ENCODE measurements at regions not wholly inside any gene's neighbourhood (a gene's known extent, or its start where the extent isn't known, plus 50 kb on each side); places are given as distances from the start of the nearest gene placed in this dataset.

GRCh38 chr14:71698027-71698426, 234.2 kb upstream of the RGS6 start:
- no peaks in the 10 kb centered on the region for H3K36me3 Mint-ChIP-seq
- peak in 1 of 2 donors; percentile 16 for DNase-seq
- Histone ChIP-seq H3K9me3 (ENCODE audit: control insufficient read depth, insufficient read depth, low read length) (no peaks in the 10 kb centered on the region), H3K4me1 (ENCODE audit: control insufficient read depth, insufficient read depth, low read length) (no peaks in the 10 kb centered on the region), H3K36me3 (ENCODE audit: control insufficient read depth, insufficient read depth, low read length) (peaks cover 11% of the 10 kb centered on the region), H3K27ac (ENCODE audit: low read length) (peak overlapping the region; percentile 14), H3K27me3 (ENCODE audit: control insufficient read depth, insufficient read depth, low read length) (no peaks in the 10 kb centered on the region), H3K4me3 (ENCODE audit: low read length) (no peak overlapping the region)
- ATAC-seq = peak; percentile 91 to 99 (median 97)
- peaks cover 11 to 19% of the 10 kb centered on the region in 2 donors for H3K4me1 Mint-ChIP-seq
- intact Hi-C loops (cut with micrococcal nuclease) = loop anchor here (1.0 kb wide), 1 partner anchor 143 kb away; no protein-coding TSS in a partner anchor
- peak overlapping the region; percentile 53 to 72 for H3K27ac Mint-ChIP-seq
- 43% methylated on average over 4 of the region's 4 CpGs for WGBS (ENCODE audit: insufficient coverage)
- H3K9me3 Mint-ChIP-seq = no peaks in the 10 kb centered on the region
- TF ChIP-seq CTCF (IDR thresholded peaks at IDR 0.05) = no peak
- no peak overlapping the region for H3K4me3 Mint-ChIP-seq
- no peaks in the 10 kb centered on the region for H3K27me3 Mint-ChIP-seq (ENCODE audit: low read depth in 2 of 2)

GRCh38 chr14:71698673-71699072, 233.6 kb upstream of the RGS6 start:
- intact Hi-C loops (cut with micrococcal nuclease) = loop anchor here (1.0 kb wide), 1 partner anchor 143 kb away; no protein-coding TSS in a partner anchor
- Histone ChIP-seq H3K9me3 (ENCODE audit: control insufficient read depth, insufficient read depth, low read length) (no peaks in the 10 kb centered on the region), H3K4me1 (ENCODE audit: control insufficient read depth, insufficient read depth, low read length) (no peaks in the 10 kb centered on the region), H3K27me3 (ENCODE audit: control insufficient read depth, insufficient read depth, low read length) (no peaks in the 10 kb centered on the region), H3K36me3 (ENCODE audit: control insufficient read depth, insufficient read depth, low read length) (peaks cover 12% of the 10 kb centered on the region), H3K27ac (ENCODE audit: low read length) (no peak overlapping the region), H3K4me3 (ENCODE audit: low read length) (no peak overlapping the region)
- no peak for TF ChIP-seq CTCF (IDR thresholded peaks at IDR 0.05)
- ATAC-seq (no peak), DNase-seq (no peak)
- Mint-ChIP-seq H3K27ac (no peak overlapping the region), H3K36me3 (no peaks in the 10 kb centered on the region), H3K27me3 (ENCODE audit: low read depth in 2 of 2) (no peaks in the 10 kb centered on the region), H3K9me3 (no peaks in the 10 kb centered on the region), H3K4me3 (no peak overlapping the region), H3K4me1 (peaks cover 11 to 19% of the 10 kb centered on the region in 2 donors)
- 98% methylated on average over 4 of the region's 4 CpGs for WGBS (ENCODE audit: insufficient coverage)

- no peaks in the 10 kb centered on the region for H3K9me3 ChIP-seq (ENCODE audit: control insufficient read depth, insufficient read depth, low read length)
- 94% methylated on average over 4 of the region's 5 CpGs for WGBS (ENCODE audit: insufficient coverage)
- no peak for TF ChIP-seq CTCF (IDR thresholded peaks at IDR 0.05)
- intact Hi-C loops (cut with micrococcal nuclease) = no loop called here
- no peak for ATAC-seq
- no peaks in the 10 kb centered on the region for H3K27me3 ChIP-seq (ENCODE audit: control insufficient read depth, insufficient read depth, low read length)
- Mint-ChIP-seq H3K4me3 (no peak overlapping the region), H3K4me1 (peaks cover 11 to 14% of the 10 kb centered on the region in 2 donors), H3K27ac (no peak overlapping the region), H3K27me3 (ENCODE audit: low read depth in 2 of 2) (no peaks in the 10 kb centered on the region), H3K36me3 (no peaks in the 10 kb centered on the region), H3K9me3 (no peaks in the 10 kb centered on the region)
- H3K4me3 ChIP-seq (ENCODE audit: low read length) = no peak overlapping the region
- H3K36me3 ChIP-seq (ENCODE audit: control insufficient read depth, insufficient read depth, low read length) = peaks cover 19% of the 10 kb centered on the region
- H3K4me1 ChIP-seq (ENCODE audit: control insufficient read depth, insufficient read depth, low read length) = no peaks in the 10 kb centered on the region
- no peak for DNase-seq
- H3K27ac ChIP-seq (ENCODE audit: low read length) = no peak overlapping the region
Observed at GRCh38 chr14:71701990-71702389, 230.2 kb upstream of the RGS6 start.

GRCh38 chr14:71702786-71703185, 229.4 kb upstream of the RGS6 start:
- no peaks in the 10 kb centered on the region for H3K27me3 Mint-ChIP-seq (ENCODE audit: low read depth in 2 of 2)
- Histone ChIP-seq H3K36me3 (ENCODE audit: control insufficient read depth, insufficient read depth, low read length) (peaks cover 19% of the 10 kb centered on the region), H3K4me1 (ENCODE audit: control insufficient read depth, insufficient read depth, low read length) (no peaks in the 10 kb centered on the region), H3K9me3 (ENCODE audit: control insufficient read depth, insufficient read depth, low read length) (no peaks in the 10 kb centered on the region), H3K27me3 (ENCODE audit: control insufficient read depth, insufficient read depth, low read length) (no peaks in the 10 kb centered on the region), H3K27ac (ENCODE audit: low read length) (no peak overlapping the region), H3K4me3 (ENCODE audit: low read length) (no peak overlapping the region)
- no peaks in the 10 kb centered on the region for H3K36me3 Mint-ChIP-seq
- no peak overlapping the region for H3K27ac Mint-ChIP-seq
- H3K4me1 Mint-ChIP-seq = peaks cover 5 to 6% of the 10 kb centered on the region in 2 donors
- no peak for ATAC-seq
- H3K9me3 Mint-ChIP-seq = no peaks in the 10 kb centered on the region
- intact Hi-C loops (cut with micrococcal nuclease) = no loop called here
- WGBS (ENCODE audit: insufficient coverage) = 88% methylated on average over 1 of the region's 2 CpGs
- DNase-seq = no peak
- no peak for TF ChIP-seq CTCF (IDR thresholded peaks at IDR 0.05)
- H3K4me3 Mint-ChIP-seq = no peak overlapping the region
